Liver (tissue), 8 donors: ENCODE measurements at regions not wholly inside any gene's neighbourhood (a gene's known extent, or its start where the extent isn't known, plus 50 kb on each side); places are given as distances from the start of the nearest gene placed in this dataset.

Experiments
- DNase-seq: peaks from one replicate; pipeline ENCODE4 v3.0.0-alpha.2; 2017; ENCODE audit warnings: low spot score
- H3K27ac ChIP-seq, 2 donors: one replicate each; pipeline ENCODE4 v1.7.0; 2013; ENCODE audit warnings: inconsistent platforms in 2 of 2, low read length in 2 of 2, control low read depth in 1 of 2, low read depth in 1 of 2, mild to moderate bottlenecking in 1 of 2
- H3K27me3 ChIP-seq, 4 donors: one replicate each; pipeline versions ENCODE4 v1.6.1 to v1.7.0; 2013; ENCODE audit warnings: low read length in 3 of 4, inconsistent platforms in 1 of 4, mild to moderate bottlenecking in 1 of 4, moderate library complexity in 1 of 4; ENCODE audit not compliant: control insufficient read depth in 4 of 4, insufficient read depth in 4 of 4
- H3K36me3 ChIP-seq, 4 donors: one replicate each; pipeline versions ENCODE4 v1.6.1 to v1.7.0; 2013; ENCODE audit warnings: low read length in 3 of 4, mild to moderate bottlenecking in 3 of 4, low read depth in 1 of 4, moderate library complexity in 1 of 4; ENCODE audit not compliant: control insufficient read depth in 4 of 4, insufficient read depth in 3 of 4
- H3K4me1 ChIP-seq, 4 donors: one replicate each; pipeline versions ENCODE4 v1.6.1 to v1.7.0; 2013; ENCODE audit warnings: low read length in 3 of 4, mild to moderate bottlenecking in 3 of 4, moderate library complexity in 1 of 4; ENCODE audit not compliant: control insufficient read depth in 4 of 4, insufficient read depth in 4 of 4
- H3K4me3 ChIP-seq, 3 donors: one replicate each; pipeline versions ENCODE4 v1.6.1 to v1.7.0; 2013; ENCODE audit warnings: low read length in 3 of 3, control low read depth in 1 of 3, low read depth in 1 of 3, mild to moderate bottlenecking in 1 of 3
- H3K9ac ChIP-seq, 2 donors: one replicate each; pipeline ENCODE4 v1.7.0; 2013; ENCODE audit warnings: low read length in 2 of 2, mild to moderate bottlenecking in 2 of 2, moderate library complexity in 2 of 2, control low read depth in 1 of 2, low read depth in 1 of 2
- H3K9me3 ChIP-seq, 4 donors: one replicate each; pipeline versions ENCODE4 v1.6.1 to v1.7.0; 2013; ENCODE audit warnings: low read length in 3 of 4; ENCODE audit not compliant: control insufficient read depth in 4 of 4
- FOXA1 ChIP-seq: IDR thresholded peaks from 2 replicates; pipeline ENCODE4 v1.6.1; 2016; ENCODE audit warnings: antibody characterized with exemption
- FOXA2 ChIP-seq: IDR thresholded peaks from 2 replicates; pipeline ENCODE4 v1.6.1; 2016; ENCODE audit warnings: antibody characterized with exemption
- GABPA ChIP-seq, 2 donors: IDR thresholded peaks in 1 of 2; conservative IDR thresholded peaks in 1 of 2; 2 replicates each; pipeline ENCODE4 v1.6.1; 2016; ENCODE audit warnings: antibody characterized with exemption in 2 of 2, mild to moderate bottlenecking in 1 of 2, moderate library complexity in 1 of 2
- HNF4A ChIP-seq, 2 donors: conservative IDR thresholded peaks; 2 replicates each; pipeline ENCODE4 v1.6.1; 2016; ENCODE audit warnings: antibody characterized with exemption in 2 of 2, mild to moderate bottlenecking in 2 of 2
- HNF4G ChIP-seq: IDR thresholded peaks from 2 replicates; pipeline ENCODE4 v1.6.1; 2016; ENCODE audit warnings: antibody characterized with exemption
- JUND ChIP-seq, 2 donors: IDR thresholded peaks; 2 replicates each; pipeline ENCODE4 v1.6.1; 2016; ENCODE audit warnings: antibody characterized with exemption in 2 of 2
- NR2F2 ChIP-seq: IDR thresholded peaks from 2 replicates; pipeline ENCODE4 v1.6.1; 2016; ENCODE audit warnings: antibody characterized with exemption
- RAD21 ChIP-seq, 2 donors: IDR thresholded peaks; 2 replicates each; pipeline ENCODE4 v1.6.1; 2016; ENCODE audit warnings: antibody characterized with exemption in 2 of 2, mild to moderate bottlenecking in 2 of 2
- RXRA ChIP-seq, 2 donors: IDR thresholded peaks; 2 replicates each; pipeline ENCODE4 v1.6.1; 2017 to 2018; ENCODE audit warnings: antibody characterized with exemption in 2 of 2, mild to moderate bottlenecking in 1 of 2
- SP1 ChIP-seq: IDR thresholded peaks from 2 replicates; pipeline ENCODE4 v1.6.1; 2018; ENCODE audit warnings: antibody characterized with exemption, mild to moderate bottlenecking
- TAF1 ChIP-seq: conservative IDR thresholded peaks from 2 replicates; pipeline ENCODE4 v1.6.1; 2016; ENCODE audit warnings: antibody characterized with exemption, mild to moderate bottlenecking
- YY1 ChIP-seq: IDR thresholded peaks from 2 replicates; pipeline ENCODE4 v1.6.1; 2016; ENCODE audit warnings: antibody characterized with exemption, mild to moderate bottlenecking
- WGBS: extraction: QIAGEN DNeasy Blood & Tissue Kit; methylation state at CpG from one replicate; pipeline ENCODE4 v1.1.7; 2013; 5-methylcytosine and 5-hydroxymethylcytosine counted together
- TF ChIP-seq, protein P1 (sequence below): IDR thresholded peaks from 2 replicates; pipeline ENCODE4 v1.6.1; 2016; ENCODE audit warnings: antibody characterized with exemption
- TF ChIP-seq, protein P2 (sequence below): fragments of 150-350 bp; IDR thresholded peaks from 2 replicates; pipeline ENCODE4 v1.5.1; 2017; ENCODE audit warnings: improper control_type of control experiment, low read depth, low read length; ENCODE audit not compliant: missing input control
- TF ChIP-seq, protein P3 (sequence below): IDR thresholded peaks from 2 replicates; pipeline ENCODE4 v1.6.1; 2016; ENCODE audit warnings: antibody characterized with exemption, mild to moderate bottlenecking
- TF ChIP-seq, protein P4 (sequence below): IDR thresholded peaks from 2 replicates; pipeline ENCODE4 v1.6.1; 2016; ENCODE audit warnings: antibody characterized with exemption
- TF ChIP-seq, protein P5 (sequence below): IDR thresholded peaks from 2 replicates; pipeline ENCODE4 v1.6.1; 2016; ENCODE audit warnings: antibody characterized with exemption
- donor health status: healthy.
- donor health status: healthy.
- donor health status: healthy.
- donor health status: healthy.
- donor health status: healthy.

DNA sequence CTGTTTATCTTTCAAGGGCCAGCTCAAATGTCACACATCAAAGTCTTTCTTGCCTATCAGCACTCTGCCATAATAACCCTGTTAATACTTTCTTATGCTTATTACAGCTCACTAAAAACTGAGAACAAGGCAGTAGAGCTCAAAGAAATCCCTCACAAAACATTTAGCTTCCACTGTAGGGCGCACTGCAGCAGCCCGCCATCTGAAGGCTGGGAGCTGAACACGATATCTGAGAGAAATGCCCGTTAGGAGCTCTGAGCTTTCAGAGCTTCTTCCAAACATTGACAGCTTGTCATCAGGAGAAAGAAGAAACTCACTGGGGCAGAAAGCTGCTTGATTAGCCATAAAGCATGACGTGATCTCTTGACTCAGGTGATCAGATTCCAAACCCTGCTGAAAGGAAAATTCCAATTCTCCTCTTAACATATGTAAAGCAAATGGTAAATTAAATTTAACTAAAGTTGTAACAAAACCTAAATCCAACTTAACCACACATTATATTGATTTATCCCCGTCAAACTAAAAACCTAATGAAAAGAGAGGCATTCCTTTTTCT is 175.7 kb downstream of the C12orf50 start:
- Histone ChIP-seq H3K4me3 (no peak overlapping the region), H3K9ac (no peak overlapping the region), H3K4me1 (no peaks in the 10 kb centered on the region), H3K9me3 (no peaks in the 10 kb centered on the region), H3K27ac (no peak overlapping the region), H3K27me3 (no peaks in the 10 kb centered on the region), H3K36me3 (no peaks in the 10 kb centered on the region)
- WGBS = 90% methylated on average over 6 of the region's 6 CpGs
- no peak for DNase-seq
- no peak for TF ChIP-seq RXRA (IDR thresholded peaks at IDR 0.05)
- TF ChIP-seq HNF4G = no peak
- no peak for TF ChIP-seq SP1
- no peak for TF ChIP-seq FOXA2
- TF ChIP-seq, protein P1, sequence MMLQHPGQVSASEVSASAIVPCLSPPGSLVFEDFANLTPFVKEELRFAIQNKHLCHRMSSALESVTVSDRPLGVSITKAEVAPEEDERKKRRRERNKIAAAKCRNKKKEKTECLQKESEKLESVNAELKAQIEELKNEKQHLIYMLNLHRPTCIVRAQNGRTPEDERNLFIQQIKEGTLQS = no peak
- TF ChIP-seq HNF4A (conservative IDR thresholded peaks at IDR 0.05) = no peak
- TF ChIP-seq YY1 = no peak
- TF ChIP-seq, protein P2, sequence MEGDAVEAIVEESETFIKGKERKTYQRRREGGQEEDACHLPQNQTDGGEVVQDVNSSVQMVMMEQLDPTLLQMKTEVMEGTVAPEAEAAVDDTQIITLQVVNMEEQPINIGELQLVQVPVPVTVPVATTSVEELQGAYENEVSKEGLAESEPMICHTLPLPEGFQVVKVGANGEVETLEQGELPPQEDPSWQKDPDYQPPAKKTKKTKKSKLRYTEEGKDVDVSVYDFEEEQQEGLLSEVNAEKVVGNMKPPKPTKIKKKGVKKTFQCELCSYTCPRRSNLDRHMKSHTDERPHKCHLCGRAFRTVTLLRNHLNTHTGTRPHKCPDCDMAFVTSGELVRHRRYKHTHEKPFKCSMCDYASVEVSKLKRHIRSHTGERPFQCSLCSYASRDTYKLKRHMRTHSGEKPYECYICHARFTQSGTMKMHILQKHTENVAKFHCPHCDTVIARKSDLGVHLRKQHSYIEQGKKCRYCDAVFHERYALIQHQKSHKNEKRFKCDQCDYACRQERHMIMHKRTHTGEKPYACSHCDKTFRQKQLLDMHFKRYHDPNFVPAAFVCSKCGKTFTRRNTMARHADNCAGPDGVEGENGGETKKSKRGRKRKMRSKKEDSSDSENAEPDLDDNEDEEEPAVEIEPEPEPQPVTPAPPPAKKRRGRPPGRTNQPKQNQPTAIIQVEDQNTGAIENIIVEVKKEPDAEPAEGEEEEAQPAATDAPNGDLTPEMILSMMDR = no peak
- no peak for TF ChIP-seq GABPA (IDR thresholded peaks at IDR 0.05 in 1 of 2, conservative IDR thresholded peaks at IDR 0.05 in 1 of 2)
- TF ChIP-seq, protein P3, sequence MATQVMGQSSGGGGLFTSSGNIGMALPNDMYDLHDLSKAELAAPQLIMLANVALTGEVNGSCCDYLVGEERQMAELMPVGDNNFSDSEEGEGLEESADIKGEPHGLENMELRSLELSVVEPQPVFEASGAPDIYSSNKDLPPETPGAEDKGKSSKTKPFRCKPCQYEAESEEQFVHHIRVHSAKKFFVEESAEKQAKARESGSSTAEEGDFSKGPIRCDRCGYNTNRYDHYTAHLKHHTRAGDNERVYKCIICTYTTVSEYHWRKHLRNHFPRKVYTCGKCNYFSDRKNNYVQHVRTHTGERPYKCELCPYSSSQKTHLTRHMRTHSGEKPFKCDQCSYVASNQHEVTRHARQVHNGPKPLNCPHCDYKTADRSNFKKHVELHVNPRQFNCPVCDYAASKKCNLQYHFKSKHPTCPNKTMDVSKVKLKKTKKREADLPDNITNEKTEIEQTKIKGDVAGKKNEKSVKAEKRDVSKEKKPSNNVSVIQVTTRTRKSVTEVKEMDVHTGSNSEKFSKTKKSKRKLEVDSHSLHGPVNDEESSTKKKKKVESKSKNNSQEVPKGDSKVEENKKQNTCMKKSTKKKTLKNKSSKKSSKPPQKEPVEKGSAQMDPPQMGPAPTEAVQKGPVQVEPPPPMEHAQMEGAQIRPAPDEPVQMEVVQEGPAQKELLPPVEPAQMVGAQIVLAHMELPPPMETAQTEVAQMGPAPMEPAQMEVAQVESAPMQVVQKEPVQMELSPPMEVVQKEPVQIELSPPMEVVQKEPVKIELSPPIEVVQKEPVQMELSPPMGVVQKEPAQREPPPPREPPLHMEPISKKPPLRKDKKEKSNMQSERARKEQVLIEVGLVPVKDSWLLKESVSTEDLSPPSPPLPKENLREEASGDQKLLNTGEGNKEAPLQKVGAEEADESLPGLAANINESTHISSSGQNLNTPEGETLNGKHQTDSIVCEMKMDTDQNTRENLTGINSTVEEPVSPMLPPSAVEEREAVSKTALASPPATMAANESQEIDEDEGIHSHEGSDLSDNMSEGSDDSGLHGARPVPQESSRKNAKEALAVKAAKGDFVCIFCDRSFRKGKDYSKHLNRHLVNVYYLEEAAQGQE = no peak
- TF ChIP-seq RAD21 (IDR thresholded peaks at IDR 0.05) = no peak
- TF ChIP-seq JUND (IDR thresholded peaks at IDR 0.05) = no peak
- no peak for TF ChIP-seq NR2F2
- TF ChIP-seq, protein P4, sequence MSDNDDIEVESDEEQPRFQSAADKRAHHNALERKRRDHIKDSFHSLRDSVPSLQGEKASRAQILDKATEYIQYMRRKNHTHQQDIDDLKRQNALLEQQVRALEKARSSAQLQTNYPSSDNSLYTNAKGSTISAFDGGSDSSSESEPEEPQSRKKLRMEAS = no peak
- no peak for TF ChIP-seq TAF1
- TF ChIP-seq, protein P5, sequence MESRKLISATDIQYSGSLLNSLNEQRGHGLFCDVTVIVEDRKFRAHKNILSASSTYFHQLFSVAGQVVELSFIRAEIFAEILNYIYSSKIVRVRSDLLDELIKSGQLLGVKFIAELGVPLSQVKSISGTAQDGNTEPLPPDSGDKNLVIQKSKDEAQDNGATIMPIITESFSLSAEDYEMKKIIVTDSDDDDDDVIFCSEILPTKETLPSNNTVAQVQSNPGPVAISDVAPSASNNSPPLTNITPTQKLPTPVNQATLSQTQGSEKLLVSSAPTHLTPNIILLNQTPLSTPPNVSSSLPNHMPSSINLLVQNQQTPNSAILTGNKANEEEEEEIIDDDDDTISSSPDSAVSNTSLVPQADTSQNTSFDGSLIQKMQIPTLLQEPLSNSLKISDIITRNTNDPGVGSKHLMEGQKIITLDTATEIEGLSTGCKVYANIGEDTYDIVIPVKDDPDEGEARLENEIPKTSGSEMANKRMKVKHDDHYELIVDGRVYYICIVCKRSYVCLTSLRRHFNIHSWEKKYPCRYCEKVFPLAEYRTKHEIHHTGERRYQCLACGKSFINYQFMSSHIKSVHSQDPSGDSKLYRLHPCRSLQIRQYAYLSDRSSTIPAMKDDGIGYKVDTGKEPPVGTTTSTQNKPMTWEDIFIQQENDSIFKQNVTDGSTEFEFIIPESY = no peak
- TF ChIP-seq FOXA1 = no peak
